Left forelimb (tissue), 1 donor: ENCODE measurements at regions not wholly inside any gene's neighbourhood (a gene's known extent, or its start where the extent isn't known, plus 50 kb on each side); places are given as distances from the start of the nearest gene placed in this dataset.

Experiments used
- DNase-seq: peaks from one replicate; pipeline ENCODE4 v3.0.0-alpha.2; 2018; ENCODE audit warnings: low spot score

GRCh38 chr15:100818927-100819326, 60.7 kb upstream of the ALDH1A3 start:
- DNase-seq: no peak

DNA sequence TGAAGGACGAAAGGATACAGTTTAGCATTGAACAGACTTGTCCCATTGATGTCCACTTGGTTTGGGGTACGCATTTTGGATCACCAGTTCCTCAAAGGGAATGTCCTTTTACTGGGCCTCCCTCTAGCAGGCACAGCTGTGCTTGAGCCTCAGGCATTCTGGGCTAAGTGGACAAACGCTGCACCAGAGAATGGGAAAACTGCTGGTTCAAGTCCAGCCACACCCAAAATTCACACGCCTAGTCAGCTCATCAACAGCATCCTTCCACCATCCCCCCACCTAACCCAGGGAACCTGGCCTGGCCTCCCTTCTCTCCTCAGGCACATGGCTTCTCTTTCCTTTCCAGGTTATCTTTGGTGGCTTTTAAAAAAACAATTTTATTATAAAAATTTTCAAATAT, 59.1 kb upstream of the ALDH1A3 start:
- no peak for DNase-seq

- no peak for DNase-seq
Measured at GRCh38 chr15:100821327-100821726, 58.3 kb upstream of the ALDH1A3 start.

- no peak for DNase-seq
Measured at GRCh38 chr15:100824211-100824610, 55.4 kb upstream of the ALDH1A3 start.

GRCh38 chr15:100829457-100829856, 50.2 kb upstream of the ALDH1A3 start:
- no peak for DNase-seq
